ENCODE measurements at regions not wholly inside any gene's neighbourhood (a gene's known extent, or its start where the extent isn't known, plus 50 kb on each side); places are given as distances from the start of the nearest gene placed in this dataset.
"Not testable (repeated sequence)": the region's sequence is repeated elsewhere in the genome, so short reads cannot be mapped to it uniquely, and the experiment has no call there.

DNA sequence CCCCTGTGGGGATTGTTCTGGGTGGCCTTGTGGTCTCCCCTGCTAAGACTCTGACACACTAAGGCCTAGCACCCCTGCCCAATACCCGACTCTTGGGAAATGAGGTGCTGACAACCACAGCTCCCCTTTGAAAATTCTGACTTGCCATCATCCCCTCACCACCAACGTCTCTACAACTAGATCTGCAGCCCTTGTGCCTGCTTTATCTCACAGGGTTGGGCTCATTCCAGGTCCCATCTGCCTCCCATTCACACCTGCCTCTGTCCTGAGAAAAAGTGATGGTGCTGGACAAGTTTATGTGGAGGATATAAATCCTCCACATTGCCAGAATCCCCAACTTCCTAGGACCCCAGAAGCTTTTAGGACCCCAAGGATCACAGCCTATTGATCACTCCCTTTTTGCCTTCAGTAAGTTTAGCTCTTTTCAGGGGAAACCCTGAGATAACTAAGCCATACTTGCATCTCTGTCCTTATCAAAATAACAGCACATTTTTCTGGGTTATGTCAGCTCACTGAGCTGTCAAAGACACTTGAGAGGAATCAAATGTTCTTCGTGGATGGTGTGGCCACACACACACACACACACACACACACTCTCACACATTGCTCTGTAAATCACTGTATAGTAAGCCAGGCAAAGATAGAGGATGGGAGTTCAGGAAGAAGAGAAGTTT lies 136.8 kb upstream of the CES5A start:
- no peak for DNase-seq

DNA sequence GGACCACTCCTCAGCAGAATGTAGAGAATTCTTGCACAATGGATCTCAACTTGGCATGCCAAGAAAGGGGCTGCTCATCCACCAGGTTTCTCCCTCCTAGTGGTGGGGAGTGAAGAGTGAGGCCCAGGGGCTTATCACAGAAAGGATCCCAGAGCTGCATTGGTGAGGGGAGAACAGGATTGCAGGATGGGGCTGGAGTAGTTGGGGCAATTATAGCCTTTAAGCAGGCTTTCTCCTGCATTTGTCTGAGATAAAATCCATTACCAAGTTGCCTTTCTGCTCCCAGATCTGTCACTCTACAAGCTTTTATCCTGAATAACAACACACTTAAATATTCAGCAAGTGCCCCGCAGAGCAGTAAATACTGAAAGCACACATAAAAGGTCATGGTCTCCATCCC lies 130.8 kb upstream of the CES5A start:
- DNase-seq, result no peak

DNA sequence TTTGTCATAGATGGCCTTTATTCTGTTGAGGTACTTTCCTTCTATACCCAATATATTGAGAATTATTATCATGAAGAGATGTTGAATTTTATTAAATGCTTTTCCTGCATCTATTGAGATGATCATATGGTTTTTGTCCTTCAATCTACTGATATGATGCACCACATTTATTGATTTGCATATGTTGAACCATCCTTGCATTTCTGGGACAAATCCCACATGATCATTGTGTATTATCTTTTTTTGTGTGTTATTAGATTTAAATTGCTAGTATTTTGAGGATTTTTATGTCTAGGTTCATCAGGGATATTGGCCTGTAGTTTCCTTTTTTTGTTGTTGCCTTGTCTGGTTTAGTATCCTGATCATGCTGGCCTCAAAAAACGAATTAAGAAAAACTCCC lies 124.5 kb upstream of the CES5A start:
- no peak for DNase-seq

DNA sequence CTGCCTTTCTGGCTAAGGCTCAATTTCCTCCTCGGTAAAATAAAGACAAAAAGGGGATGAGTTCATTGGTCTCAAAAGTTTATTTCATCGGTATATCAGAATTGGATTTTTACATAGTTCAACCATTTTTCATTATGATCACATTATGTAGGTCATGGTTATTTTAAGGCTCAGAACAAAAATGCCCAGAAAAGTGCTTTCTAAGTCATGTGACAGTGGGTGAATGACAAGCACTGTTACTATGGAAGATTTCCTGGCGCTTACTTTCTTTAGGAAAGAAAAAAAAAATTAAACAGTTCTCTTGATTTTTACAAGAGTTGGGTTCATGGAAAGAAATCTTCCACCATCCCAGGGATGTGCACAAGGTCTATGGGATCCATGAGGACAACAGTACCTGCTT lies 117.9 kb upstream of the CES5A start:
- DNase-seq, result no peak

DNA sequence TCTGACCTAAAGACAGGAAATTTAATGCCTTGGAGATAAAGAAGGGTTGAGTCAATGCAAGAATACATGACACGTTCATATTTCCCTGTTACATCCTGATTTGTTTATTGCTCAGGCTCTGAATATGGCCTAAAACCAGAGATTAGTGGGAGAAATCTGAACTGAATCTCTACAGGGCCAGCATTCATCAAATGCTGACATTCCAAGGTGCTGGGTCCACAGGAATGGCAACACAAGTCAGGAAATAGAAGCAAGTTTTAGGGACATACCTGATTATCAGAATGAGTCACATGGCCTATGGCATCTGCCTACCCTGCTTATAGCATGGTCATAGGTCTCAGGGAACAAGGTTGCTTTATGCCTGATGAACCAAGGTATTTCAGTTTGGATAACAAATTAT lies 117.4 kb upstream of the CES5A start:
- DNase-seq, result no peak

DNA sequence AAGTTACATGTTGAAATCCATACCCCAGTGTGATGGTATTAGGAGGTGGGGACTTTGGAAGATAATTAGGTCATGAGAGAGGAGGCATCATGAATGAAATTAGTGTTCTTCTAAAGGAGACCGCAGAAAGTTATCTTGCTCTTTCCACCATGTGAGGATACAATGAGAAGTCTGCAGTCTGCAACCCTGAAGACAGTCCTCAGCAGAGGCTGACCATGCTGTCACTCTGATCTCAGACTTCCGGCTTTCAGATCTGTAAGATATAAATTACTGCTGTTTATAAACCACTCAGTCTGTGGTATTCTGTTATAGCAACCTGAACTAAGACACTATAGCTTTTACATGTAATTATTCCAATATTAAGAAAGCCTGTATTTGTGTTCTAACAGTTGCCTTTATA lies 116.7 kb upstream of the CES5A start:
- no peak for DNase-seq

DNA sequence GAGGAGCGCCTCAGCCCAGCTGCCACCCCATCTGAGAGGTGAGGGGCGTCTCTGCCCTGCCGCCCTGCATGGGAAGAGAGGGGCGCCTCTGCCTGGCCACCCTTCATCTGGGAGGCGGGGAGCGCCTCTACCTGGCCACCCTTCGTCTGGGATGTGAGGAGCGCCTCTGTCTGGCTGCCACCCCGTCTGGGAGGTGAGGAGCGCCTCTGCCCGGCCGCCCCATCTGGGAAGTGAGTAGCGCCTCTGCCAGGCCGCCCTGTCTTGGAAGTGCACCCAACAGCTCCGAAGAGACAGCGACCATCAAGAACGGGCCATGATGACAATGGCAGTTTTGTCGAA lies 114.4 kb upstream of the CES5A start:
- no peak for DNase-seq

DNA sequence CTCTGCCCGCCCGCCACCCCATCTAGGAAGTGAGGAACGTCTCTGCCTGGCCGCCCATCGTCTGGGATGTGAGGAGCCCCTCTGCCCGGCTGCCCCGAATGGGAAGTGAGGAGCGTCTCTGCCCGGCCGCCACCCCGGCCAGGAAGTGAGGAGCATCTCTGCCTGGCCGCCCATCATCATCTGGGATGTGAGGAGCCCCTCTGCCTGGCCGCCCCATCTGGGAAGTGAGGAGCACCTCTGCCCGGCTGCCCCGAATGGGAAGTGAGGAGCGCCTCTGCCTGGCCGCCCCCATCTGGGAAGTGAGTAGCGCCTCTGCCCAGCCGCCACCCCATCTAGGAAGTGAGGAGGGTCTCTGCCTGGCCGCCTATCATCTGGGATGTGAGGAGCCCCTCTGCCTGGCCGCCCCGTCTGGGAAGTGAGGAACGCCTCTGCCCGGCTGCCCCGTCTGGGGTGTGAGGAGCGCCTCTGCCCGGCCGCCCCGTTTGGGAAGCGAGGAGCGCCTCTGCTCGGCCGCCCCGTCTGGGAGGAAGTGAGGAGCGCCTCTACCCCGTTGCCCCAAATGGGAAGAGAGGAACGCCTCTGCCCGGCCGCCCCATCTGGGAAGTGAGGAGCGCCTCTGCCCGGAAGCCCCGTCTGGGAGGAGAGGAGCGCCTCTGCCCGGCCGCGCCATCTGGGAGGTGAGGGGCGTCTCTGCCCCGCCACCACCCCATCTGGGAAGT lies 113.8 kb upstream of the CES5A start:
- not testable (repeated sequence) for DNase-seq

DNA sequence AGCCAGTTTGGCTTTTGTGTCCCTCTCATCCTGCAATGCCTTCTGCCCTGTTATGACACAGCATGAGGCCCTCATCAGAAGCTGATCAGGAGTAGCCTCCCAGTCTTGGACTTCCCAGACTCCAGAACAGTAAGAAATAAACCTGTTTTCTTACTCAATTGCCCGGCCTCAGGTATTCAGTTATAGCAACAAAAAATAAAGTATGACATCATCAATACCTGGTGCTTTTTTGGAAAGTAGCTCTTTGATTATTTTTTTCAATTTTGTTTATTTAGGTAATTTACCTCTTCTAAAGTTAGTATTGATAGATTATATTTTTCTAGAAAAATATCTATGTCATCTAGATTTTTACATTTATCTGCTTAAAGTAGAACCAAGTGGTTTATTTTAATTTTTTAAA lies 112.8 kb upstream of the CES5A start:
- no peak for DNase-seq

DNA sequence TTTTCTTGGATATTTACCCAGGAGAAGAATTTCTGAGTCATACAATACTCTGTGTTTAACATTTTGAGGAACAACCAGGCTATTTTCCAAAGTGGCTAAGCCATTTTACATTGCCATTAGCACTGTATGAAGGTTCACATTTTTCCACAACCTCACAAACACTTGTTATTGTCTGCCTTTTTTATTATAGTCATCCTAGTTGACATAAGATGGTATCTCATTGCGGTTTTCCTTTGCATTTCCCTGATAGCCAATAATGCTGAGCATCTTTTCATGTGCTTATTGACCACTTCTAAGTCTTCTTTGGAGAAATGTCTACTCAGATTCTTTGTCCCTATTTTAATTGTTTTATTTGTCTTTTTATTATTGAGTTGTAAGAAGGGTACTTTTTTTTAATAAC lies 107.4 kb upstream of the CES5A start:
- no peak for DNase-seq

DNA sequence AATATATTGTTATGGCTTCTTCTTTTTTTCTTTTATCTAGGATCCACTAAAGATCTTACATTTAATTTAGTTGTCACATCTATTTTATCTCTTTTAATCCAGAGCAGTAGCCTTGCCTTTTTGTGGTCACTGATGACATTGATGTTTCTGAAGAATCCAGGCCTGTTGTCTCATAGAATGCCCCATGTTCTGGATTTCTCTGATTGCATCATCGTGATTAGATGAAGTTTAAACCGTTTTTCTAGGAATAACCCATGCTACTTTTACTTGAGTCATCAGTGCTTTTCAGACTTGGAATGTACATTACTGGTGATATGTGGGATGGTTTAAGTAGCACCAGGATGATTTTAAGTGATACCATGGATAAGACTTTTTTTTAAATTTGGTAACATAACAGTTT lies 106.4 kb upstream of the CES5A start:
- DNase-seq, result no peak

DNA sequence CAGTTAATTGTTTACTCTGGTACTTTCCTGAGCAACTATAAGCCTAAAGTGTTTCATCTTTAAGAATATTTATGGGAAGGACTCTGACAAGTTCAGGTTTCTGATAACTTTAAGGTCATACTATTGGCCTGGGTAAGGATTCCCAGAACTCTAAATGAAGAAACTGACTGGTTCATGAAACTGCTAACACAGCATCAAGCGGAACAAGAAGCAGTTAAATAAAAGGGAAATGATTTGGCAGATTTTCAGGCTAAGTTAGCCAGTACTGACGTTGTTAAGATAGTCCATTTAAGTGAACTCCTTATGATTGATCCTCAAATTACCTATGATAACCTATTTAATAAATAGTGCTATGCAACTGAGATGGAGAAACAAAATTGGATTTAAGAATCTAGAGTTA lies 101.6 kb upstream of the CES5A start:
- DNase-seq, result no peak

DNA sequence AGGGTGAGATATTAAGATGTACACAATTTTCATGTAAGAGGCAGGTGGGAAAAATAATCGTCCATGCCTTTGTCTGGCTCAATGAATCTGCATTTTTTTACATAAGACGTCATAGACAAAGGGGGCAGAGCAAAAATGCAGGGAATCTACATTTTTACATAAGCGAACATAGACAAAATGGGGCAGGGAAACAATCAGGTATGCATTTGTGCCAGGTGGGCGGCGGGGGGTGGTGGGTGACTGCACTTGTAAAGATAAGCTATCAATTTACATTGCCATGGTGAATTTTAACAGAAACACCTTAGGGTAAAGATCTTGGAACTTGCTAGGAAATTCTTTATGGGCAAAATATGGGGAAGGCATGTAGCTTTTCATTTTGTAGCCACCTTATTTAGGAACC lies 96.3 kb upstream of the CES5A start:
- no peak for DNase-seq

DNA sequence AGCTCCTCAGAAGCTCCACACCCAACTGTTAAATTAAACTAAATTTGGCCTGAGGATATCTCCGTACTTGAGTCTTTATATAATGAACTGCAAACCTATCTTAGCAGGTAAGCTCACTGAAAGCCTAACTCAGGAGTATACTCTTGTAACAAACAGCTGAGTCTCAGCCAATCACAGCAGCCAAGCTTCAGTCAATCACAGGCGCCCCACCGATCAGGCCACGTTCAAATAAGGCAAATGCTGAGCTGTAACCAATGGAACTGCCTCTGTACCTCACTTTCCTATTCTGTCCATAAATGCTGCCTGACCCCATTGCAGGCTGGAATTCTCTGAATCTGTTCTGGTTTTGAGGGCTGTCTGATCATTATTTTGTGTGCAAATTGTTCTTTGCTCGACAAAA lies 93.0 kb upstream of the CES5A start:
- DNase-seq, result no peak

DNA sequence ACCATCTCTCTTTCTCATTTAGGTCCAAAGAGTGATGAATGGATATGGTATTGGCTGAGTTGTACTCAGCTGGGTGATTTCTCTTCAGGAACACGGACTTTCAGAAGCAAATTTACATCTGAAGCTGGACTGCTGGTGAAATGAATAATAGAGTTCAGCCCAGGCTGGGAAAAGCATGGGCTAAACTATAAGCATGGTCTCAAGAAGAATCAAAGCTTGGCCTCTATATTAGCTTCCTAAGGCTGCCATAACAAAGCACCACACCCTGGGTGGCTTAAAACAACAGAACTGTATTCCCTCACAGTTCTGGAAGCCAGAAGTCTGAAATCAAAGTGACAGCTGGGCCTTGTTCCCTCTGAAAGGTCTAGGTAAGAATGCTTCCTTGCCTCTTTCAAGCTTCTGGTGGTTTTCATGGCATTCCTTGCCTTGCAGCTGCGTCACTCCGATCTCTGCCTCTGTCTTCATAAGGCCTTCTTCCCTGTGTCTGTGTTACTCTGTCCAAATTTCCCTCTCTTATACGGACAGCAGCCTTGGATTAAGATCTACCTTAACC lies 89.8 kb upstream of the CES5A start:
- DNase-seq, result no peak

DNA sequence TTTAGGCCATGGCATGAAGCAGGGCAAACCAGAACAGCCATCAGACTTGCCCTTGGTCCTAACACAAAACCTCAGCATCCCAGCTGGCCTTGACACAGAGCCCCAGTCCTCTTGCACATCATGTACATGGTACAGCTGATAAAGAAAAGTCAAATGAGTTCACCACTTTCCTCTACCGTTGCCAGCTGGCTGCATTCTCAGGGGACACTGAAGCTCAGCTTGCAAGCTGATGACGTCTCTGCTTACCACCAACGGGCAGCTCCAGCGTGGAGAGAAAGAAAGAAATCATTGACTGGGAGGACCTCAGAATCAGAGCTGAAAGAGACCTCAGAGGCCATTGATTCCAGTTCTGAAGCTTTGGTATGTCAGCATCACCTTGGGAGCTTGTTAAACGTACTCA lies 80.7 kb upstream of the CES5A start:
- DNase-seq, result no peak

DNA sequence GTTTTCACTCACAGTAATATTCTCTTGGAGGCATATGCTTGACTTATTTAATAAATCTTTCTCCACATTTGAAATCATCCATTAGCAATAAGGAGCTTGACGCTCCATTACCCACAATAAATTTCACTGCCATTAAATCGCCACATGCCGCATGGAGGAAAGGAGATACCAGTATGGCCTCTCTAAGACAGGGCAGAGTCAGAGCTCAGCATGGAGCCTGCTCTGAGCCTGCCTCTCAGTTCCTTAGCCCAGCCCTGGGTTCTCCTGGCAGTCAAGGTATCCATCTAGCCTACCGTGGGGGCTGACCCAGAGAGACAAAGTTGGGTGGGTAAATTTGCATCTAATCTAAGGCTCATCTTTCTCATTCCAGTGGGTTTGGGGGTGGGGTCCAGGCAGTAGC lies 80.3 kb upstream of the CES5A start:
- DNase-seq, result no peak

DNA sequence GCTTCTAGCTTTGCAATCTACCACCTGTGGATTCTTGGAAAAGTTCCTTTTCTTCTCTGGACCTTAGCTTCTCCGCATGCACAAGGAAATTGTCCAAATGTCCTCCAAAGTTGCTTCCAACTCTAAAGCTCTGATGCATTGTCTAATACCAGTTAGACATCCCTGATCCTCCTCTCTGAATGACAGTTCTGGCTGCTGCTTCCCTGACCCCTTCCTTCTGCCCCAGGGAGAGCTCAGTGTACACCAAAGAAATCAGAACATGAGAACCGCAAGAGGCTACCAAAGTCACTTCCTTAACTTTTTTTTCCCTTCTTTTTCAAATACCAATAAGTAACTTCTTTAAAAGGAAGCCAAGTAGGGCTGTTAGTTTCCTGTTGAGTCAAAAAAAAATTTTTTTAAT lies 79.7 kb upstream of the CES5A start:
- no peak for DNase-seq

DNA sequence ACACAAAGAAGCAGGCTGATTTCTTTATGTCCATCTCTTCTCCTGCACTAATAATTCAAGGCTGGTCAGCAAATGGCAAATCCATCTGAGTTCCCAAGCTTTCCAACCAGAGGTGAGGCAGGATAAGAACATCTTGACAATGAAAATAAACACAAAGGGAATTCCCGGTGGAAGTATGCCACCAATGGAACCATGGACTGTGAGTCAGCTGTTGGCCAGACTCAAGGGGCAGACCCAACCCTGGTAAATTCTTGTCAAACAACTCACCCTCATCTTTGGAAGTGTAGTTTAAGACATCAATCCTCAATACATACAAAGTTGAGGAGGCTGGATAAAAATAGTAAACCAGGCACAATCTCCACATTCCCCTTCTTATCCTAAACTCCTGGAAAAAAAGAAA lies 74.3 kb upstream of the CES5A start:
- DNase-seq, result no peak

DNA sequence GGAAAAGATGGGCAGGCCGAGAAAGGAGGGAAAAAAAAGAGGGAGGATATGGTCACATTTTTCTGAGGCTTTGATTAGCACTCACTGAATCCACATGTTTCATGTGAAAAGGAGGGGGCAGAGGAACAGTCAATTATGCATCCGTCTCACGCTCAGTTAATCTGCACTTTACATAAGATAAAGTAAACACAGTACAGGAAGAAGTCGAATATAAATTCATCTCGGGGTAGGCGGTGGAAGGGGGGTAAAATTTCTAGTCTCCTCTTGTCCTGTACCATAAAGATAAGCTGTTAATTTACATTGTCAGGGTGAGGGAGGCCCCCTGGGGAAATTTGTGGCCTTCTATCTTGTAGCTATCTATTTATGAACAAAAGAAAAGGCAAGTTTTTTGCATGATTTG lies 73.1 kb upstream of the CES5A start:
- no peak for DNase-seq

DNA sequence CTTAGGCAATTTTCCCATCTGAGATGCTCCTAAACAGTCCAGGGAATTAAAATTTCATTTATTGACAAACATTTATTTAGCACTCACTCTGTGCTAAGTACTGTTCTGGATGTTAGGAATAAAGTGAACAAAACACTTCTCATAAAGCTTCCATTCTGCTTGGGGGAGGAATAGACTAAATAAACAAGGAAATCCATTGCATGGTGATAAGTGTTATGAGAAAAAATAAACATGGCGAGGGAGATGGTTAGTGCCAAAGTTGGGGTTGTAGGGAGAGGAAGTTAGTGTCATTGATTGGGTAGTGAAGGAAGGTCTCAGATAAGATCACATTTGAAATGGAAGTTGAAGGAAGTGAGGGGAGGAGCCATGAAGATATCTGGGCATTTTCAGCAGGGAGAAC lies 72.2 kb upstream of the CES5A start:
- DNase-seq, result no peak

DNA sequence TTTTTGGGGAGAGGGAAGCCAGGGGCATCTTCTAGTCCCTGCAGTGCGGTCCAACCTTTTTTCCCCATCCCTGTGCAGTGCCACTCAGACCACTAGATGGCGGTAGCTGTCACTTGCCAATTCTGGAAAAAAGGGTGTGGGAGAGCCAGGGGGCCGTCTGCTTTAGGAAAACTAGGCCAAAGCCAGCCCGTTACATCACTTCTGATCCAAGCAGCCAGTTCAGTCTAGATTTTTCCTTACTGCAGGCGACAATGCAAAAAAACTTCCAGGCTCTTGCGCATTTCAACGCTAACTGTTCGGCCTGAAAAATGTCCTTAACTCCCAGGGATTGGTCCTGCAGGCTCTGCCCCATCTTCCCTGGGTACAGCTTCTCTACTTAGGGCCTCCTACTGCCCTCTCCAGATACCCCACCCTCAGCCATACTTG lies 69.2 kb upstream of the CES5A start:
- peak; percentile 36 for DNase-seq

DNA sequence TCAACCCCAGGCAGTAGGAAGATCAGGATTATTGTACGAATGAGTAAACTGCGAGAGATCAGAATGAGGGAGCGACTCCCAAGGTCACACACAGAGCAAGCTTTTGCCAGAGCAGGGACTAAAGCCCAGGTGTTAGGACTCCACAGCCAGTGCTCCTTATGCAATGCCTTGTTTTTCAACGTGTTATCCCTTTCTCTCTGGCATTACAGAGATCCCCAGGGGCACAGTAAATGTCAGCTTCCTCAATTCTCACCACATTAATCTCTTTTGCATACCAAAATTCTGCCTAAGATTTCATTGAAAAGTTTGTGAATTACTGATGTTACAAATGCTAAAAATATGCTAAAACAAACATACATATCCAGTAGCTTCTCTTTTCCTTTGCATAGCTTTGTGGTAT lies 68.1 kb upstream of the CES5A start:
- no peak for DNase-seq

DNA sequence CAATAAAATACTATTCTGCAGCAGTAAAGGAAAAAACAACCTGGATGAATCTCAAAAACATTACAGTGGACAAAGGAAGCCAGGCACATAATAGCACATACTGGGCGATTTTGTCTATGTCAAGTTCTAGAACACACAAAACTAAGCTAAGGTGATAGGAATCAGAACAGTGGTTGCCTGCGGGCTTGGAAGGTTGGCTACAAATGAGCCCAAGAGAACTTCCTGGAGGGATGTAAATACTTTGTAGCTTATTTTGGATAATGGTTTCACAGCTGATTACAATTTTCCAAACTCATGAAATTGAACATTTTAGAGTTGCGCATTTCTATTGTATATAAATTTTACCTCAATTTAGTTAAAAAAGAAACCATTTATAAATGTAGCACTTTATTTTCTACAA lies 67.6 kb upstream of the CES5A start:
- DNase-seq, result no peak

DNA sequence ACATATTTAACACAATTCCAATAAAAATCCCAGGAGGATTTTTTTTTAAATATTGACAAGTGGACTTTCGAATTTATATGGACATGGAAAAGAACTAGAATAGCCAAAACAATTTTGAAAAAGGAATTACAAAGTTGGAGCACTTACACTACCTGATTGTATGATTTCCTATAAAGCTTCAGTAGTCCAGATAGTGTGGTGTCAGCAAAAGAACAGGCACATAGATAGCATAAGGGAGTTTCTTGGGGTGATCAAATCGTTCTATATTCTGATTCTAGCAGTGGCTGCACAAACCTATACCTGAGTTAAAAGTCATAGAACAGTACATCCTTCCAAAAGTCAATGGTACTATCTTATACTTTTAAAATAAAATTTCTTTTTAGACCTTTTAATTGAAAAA lies 66.4 kb upstream of the CES5A start:
- no peak for DNase-seq

Measured in effector CD4-positive, alpha-beta T cell (primary cell).